ENCODE measurements at regions not wholly inside any gene's neighbourhood (a gene's known extent, or its start where the extent isn't known, plus 50 kb on each side); places are given as distances from the start of the nearest gene placed in this dataset.
A peak's percentile ranks its signal among the peaks of the same experiment; 100 is the strongest.

DNA sequence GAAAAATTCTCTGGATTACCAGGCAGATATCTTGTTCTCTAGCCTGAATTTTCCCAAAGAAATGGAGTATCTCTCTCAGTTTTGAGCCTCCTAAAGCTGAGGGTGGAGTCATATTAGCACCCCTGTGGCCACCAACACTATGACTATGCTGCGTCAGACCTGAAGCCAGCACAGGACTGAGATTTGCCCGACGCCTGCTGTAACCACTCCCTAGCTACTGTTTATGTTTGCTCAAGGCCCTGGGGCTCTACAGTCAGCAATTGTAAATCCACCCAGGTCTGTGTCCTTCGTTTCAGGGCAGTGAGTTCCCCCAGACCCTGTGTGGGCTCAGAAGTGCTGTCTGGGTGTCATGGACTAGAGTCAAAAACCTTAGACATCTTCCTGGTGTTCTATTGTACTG lies 61.4 kb downstream of the ZXDA start:
- no peak for DNase-seq

DNA sequence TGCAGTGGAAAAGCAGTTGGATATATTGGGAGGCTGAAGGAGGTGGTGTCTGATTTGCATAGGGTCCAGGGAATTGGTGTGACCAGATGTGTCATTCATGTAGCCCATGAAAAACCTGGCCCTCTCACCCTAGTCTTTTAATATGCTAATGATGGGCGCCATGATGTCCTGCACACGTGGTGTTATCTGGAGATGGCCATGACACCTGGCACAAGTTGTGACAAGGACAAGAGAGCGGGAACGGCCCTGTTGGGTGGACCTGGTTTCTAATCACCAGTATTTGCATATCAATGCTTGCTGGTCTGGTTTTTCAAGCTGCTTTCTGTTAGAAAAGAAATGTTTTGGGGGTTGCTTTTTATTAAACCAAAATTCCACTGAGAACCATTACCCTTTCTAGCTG lies 87.4 kb downstream of the ZXDA start:
- no peak for DNase-seq

DNA sequence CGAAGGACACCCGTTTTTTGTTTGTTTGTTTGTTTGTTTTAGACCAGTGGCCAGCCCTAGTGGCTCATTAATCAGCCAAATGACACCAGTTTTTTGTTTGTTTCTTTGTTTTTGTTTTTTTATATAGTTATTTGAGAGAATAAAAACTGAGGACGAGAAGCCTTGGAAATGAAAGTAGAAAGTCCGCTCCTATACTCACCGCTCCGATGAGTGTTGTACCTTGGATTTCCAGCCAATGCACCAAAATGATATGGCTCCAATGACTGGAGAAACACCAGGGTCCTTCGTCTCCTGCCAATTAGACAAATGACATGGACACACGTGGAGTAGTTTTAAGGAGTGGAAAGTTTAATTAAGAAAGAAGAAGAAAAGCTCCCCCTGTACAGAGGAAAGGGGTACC lies 87.9 kb downstream of the ZXDA start:
- no peak for DNase-seq

DNA sequence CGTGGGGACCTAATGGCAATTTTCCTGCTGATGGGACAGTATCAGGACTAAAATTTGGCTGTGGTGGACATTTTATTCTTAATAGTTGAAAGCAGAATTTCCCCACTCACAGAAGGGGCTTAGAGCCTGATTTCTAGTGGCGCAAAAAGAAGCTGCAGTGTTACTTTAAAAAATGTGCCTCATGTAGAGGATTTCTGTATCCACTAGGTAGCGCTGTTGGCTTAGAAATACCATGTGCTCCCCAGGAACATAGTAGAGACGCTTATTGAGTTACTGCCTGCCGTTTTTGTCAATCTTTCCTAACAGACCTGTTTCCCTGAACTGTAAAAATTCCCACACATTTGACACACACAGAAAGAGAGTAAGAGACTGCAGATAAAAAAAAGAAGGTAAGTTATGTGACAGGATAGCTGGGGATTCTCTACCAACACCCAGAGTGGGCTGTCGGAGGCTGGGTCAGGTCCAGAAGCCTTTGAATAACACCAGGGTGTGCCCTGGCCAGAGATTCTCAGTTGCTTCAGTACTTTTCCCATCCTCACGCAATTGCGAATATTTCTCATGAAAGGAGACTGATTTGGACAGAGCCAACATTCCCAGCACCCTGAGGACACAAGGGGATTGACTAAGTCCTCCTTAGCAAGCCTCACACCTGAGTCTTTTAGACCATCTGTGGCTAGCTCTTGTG lies 88.4 kb downstream of the ZXDA start:
- DNase-seq: peak; percentile 5 to 29

DNA sequence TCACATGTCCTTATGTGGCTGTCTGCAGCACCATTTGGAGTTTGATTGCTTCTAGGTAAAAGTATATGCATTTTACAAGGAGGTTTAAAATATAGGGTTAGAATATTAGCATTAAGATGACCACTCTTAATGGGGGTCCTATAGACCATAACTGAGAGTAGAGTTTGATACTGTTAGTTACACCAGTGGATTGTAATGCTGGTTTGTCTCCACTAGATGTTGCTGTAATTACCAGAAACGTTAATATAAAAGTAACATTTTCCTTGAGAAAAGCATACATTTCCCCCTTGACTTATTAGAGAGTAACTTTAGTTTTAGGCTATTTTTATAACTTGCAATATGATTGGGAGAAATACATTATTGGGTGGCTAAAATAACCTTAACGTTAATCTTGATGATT lies 93.0 kb downstream of the ZXDA start:
- no peak for DNase-seq

DNA sequence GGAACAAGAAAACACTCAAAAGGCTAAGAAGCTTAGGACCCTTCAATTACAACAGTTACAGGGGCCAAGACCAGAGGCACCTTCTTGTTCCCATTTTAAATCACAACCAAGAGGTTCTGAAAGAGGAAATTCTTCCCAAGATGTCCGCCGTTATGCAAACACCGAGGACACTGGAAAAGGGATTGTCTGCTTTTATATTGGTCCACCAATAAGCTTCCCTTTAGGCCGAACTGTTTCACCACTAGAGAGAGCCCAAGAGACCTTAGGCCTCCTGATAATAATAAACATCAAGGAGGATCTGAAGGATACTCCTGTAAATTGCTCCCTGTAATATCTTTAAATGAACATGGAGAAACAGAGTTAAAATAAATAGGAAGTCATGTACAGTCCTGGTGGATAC lies 92.6 kb upstream of the NLRP2B start:
- no peak for DNase-seq

DNA sequence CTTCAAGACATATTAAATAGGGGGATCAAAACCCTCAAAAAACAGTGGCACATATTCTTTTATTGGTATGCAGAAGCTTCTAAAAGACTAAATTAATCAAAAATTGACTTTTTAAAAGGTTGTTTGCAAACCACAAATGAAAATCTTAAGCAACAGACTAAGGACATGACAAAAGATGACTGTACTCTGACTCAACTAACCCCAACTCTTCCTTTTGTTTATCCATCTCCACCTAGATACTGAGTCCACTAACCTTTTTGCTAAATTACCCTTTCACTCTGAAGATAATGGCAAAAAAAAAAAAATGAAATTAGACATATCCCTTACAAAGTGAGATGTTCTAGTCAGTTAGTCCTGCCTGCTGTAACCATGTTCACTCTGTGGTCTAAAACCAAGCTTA lies 91.6 kb upstream of the NLRP2B start:
- DNase-seq: no peak

DNA sequence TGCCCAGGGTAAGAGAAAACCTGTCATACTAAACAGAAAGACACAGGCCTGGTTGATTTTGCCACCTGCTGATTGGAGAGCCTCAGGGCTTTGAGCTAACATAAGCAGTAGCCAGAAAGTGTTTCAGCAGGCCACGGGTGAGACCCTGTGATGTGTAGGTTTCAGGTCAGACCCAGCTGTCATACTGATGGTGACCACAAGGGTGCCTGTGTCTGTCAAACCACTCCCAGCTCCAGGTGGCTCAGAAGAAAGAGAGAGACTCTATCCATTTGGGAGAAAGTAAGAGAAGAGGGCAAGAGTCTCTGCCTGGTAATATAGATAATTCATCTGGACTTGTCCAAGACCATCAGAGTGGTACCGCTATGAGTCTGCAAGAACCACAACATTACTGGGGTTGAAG lies 72.8 kb upstream of the NLRP2B start:
- peak in 1 of 2 donors; percentile 2 for DNase-seq

DNA sequence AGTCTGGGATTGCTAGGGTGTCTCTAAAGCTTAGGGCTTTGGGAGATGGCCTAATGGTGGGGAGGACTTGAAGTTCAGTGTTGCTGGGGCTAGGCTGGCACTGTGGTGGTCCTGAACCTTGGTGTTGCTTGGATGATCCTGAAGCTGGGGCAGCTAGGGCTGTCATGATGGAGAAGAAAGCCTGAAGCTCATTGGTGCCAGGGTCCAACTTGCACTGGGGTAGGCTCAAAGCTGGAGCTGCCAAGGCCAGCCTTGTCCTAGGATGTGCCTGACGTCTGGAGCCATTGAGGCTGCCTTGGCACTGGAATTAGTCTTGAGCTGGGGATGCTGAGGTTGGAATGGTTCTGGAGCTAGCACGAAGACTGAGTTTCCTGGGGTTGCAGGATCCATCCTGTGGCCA lies 61.0 kb upstream of the NLRP2B start:
- no peak for DNase-seq

DNA sequence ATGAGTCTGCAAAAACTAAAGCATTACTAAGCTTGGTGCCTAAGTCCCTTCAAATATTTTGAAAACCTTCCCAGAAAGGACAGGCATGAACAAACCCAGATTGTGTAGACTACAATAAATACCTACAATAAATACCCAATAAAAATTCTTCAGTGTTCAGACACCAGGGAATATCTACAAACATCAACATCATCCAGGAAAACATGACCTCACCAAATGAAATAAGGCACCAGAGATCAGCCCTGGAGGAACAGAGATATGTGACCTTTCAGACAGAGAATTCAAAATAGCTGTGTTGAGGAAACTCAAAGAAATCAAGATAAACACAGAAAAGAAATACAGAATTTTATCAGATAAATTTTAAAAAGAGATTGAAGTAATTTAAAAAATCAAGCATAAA lies 57.8 kb upstream of the NLRP2B start:
- no peak for DNase-seq
